HG02981 (cell line): ENCODE measurements at regions not wholly inside any gene's neighbourhood (a gene's known extent, or its start where the extent isn't known, plus 50 kb on each side); places are given as distances from the start of the nearest gene placed in this dataset.

Experiments
- ATAC-seq: cut with Tn5 transposase; IDR thresholded peaks from one replicate; pipeline ENCODE4 v1.9.1; 2021; ENCODE audit warnings: mild to moderate bottlenecking, moderate library complexity; ENCODE audit not compliant: unreplicated experiment

- ATAC-seq: no peak
Observed at GRCh38 chr14:98114946-98115345, 1157.1 kb downstream of the BCL11B start.

DNA sequence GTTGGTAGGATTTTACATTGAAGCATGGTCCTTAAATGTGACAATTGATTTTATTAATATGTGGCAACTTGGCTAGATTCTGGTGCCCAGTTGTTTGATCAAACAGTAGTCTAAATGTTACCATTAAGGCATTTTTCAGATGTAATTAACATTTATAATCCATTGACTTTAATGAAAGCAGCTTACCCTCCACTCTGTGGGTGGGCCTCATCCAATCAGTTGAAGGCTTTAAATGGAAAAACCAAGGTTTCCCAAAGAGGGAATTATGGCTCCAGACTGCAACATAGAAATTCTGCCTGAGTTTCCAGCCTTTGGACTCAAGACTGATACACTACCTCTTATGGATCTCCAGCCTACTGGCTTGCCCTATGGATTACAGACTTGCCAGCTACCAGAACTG lies 1153.2 kb downstream of the BCL11B start:
- no peak for ATAC-seq

DNA sequence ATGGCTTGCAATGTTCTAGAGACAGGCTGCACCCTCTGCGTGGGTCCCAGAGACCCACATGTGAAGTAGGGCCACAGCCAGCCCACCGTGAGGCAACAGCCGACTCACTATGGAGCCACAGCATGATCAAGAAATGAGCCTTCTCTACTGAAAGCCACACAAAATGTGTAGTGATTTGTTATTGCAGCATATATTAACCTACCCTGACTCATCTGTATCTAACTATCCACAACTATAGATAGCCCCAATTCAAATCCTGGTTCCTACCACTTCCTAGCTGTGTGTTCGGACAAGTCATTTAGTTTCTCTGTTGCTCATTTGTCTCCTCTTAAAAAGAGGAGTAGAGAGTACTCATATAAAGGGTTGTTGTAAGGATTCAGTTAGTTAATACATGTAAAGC lies 1152.3 kb downstream of the BCL11B start:
- no peak for ATAC-seq

- ATAC-seq: no peak
Observed at GRCh38 chr14:98120831-98121464, 1151.0 kb downstream of the BCL11B start.

- no peak for ATAC-seq
Observed at GRCh38 chr14:98122527-98122926, 1149.5 kb downstream of the BCL11B start.

DNA sequence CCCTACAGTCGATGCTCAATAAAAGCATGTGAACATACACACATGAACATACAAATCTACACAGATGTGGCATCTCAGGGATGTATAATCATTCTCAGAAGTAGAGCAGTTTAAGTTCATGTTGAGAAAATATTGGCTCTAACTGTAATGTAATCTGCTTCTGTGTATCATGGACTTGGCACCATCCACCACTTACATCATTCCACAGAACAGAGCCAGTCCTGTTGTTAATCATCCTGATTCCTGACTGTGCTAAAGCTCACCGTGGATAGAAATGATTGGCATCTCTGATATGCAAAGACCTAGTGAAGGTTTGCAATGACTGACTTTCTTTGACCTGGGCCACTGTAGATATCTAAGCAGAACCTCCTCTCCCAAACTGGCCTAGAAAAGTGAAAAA lies 1141.3 kb downstream of the BCL11B start:
- ATAC-seq: no peak

GRCh38 chr14:98131406-98131805 lies 1140.6 kb downstream of the BCL11B start:
- no peak for ATAC-seq

GRCh38 chr14:98133806-98134205 lies 1138.2 kb downstream of the BCL11B start:
- ATAC-seq: no peak

- ATAC-seq: no peak
Observed at GRCh38 chr14:98136012-98136789, 1135.8 kb downstream of the BCL11B start.

- ATAC-seq: no peak
Observed at GRCh38 chr14:98137131-98138025, 1134.6 kb downstream of the BCL11B start.

GRCh38 chr14:98138666-98139065 lies 1133.3 kb downstream of the BCL11B start:
- ATAC-seq: no peak

- ATAC-seq: no peak
Observed at GRCh38 chr14:98140862-98141530, 1131.0 kb downstream of the BCL11B start.

GRCh38 chr14:98143566-98143965 lies 1128.4 kb downstream of the BCL11B start:
- no peak for ATAC-seq

DNA sequence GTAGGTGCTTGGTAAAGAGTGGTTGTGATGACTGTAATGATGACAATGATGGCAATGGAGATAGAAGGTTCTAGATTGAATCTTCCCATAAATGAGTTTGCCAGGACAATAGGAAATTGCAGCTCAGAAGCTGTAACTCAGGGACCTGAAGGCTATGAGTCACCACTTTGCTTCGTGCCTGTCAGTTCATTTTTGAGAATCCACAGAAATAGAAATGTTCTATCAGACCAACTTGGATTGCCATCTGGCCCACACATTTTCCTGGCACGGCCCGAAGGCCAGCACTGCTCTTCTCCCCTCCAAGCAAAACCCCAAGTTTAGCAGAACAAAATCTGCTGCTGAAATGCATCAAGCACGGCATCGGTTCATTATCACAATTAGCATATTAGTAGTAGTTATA lies 1127.0 kb downstream of the BCL11B start:
- ATAC-seq: no peak

DNA sequence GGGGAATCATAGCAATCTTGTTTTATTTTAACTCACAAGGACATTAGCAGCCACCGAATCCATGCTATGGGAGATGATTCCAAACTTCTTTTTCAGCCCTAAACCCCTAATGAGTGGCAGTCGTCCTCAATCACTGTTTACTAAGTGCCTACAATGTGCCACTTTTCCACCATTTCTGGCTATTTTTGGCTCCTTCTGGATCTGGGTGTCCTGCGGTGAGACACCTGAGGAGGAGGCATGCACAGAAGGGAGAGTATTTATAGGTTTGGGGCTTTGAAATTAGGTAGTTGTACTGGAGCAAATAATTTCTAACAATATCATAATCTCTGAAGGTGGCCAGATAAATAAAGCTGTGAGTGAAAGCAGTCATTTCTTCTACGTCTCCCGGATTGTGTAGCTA lies 1125.6 kb downstream of the BCL11B start:
- ATAC-seq: no peak

DNA sequence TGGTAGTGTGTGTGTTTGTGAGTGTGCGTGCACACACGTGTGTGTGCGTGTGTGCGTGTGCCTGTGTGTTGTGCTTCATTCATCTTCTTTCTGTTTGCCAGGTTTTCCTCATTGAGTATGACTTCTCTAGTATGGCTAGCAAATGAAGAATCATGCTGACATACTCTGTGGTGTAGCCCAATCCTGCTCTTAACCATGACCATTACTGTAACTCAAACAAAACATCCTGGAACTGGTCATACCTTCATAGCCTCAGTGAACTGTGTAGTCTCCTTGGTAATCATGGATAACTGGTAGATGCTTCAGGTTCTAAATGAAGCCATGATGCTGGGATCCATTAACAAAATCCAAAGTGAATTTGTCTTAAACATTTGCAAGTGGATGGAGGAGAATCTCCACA lies 1117.7 kb downstream of the BCL11B start:
- ATAC-seq: no peak

GRCh38 chr14:98156411-98156810 lies 1115.6 kb downstream of the BCL11B start:
- ATAC-seq: no peak

- no peak for ATAC-seq
Observed at GRCh38 chr14:98160901-98161300, 1111.1 kb downstream of the BCL11B start.

DNA sequence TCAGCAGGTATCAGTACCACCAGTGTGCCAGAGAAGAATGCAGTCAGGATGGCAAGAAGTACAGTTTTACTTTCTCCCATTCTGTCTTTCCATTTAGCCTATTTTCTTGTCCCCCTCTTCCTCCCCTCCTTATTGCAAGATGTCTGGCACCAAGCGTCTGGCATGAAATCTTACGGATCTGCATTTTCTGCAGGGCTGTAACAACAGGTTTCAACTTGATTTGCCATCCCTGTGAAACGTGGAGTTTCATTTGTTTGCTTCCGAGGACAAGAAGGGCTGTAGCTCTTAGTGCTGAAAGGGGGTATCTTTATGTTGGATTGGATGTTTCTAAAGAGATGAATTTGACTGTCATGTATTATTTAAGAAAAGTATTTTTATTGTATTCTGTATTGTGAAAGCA lies 1110.6 kb downstream of the BCL11B start:
- no peak for ATAC-seq

- no peak for ATAC-seq
Observed at GRCh38 chr14:98162856-98163805, 1108.9 kb downstream of the BCL11B start.
